ENCODE measurements at regions not wholly inside any gene's neighbourhood (a gene's known extent, or its start where the extent isn't known, plus 50 kb on each side); places are given as distances from the start of the nearest gene placed in this dataset.
A peak's percentile ranks its signal among the peaks of the same experiment; 100 is the strongest.
"Not testable (repeated sequence)": the region's sequence is repeated elsewhere in the genome, so short reads cannot be mapped to it uniquely, and the experiment has no call there.

DNA sequence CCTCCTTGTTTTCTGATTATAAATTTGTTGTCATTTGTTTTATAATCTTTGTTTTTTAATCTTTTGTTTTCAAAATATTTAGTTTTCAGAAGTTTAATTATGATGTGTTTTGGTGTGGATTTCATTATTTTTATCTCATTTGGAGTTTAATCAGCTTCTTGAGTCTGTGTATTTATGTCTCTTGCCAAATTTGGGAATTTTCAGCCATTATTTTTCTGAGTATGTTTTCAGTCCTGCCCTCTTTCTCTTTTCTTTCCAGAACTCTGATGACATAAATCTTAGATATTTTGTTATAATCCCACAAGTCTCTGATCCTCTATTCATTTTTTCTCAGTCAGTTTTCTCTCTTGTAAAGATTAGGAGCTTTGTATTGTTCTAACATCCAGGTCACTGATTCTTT, 89.8 kb downstream of the RHOU start:
- DNase-seq = no peak

DNA sequence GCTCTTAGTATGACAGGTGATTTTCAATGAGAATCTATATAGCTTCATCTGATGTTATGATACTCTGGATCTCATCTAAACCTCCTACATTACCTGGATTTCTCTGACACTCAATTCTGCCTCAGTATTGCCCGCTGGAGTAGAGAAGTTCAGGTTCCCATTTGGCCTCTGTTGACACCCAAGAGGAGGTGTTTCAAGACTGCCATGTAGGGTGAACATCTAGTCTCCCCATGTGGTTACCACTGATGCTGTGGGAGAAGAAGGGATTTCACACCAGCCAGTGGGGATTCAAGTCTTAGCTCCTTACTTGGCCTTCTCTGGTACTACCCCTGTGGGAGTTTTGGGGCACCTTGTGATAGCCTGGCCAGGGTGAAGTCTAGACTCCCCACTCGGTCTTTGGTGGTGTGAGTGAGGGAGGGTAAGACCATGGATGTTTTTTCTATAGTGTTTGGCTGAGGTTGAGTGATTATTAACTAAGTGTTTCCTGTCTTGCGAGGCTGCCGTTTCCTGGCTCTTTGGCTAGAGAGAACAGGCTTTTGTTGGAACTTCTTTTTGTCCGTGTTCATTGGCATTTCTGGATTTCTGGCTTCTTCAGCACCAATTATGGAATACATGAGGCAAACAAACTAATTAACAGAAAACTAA, 90.7 kb downstream of the RHOU start:
- DNase-seq = no peak

DNA sequence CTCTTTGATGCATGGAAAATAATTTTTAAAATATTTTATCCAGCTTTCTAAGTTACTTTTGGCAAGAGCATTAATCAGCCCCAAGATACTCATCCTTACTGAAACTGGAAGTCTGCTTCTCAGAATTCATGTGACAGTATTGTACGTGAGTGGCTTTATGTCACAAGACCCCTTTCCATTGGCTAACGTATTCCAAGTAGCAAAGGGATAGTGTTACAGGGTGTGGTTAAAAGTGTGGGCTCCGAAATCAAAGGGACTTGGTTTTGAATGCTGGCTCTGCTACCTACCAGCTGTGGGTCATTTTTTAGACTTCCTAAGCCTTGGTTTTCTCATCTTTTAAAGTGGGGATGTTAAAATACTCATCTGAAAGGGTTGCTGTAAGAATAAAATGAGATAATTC, 91.7 kb downstream of the RHOU start:
- no peak for DNase-seq

DNA sequence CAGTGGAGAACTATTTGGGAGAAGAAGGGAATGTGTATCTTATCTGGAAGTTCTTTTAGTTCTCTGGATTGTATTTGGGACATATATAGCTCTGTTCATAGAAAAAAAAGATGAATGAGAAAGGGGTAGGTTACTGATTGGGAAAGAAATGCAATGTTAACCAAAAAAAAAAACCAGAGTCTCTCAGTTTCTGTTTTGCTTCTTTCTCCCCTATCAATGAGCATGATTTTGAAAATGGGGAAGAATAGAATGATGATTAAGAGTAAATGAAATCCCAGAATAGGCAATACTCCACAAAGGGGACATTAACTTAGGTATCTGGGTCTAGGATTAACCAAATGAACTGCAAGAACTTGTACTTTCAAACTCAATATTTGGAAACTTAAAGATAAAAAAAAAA, 92.9 kb downstream of the RHOU start:
- no peak for DNase-seq

DNA sequence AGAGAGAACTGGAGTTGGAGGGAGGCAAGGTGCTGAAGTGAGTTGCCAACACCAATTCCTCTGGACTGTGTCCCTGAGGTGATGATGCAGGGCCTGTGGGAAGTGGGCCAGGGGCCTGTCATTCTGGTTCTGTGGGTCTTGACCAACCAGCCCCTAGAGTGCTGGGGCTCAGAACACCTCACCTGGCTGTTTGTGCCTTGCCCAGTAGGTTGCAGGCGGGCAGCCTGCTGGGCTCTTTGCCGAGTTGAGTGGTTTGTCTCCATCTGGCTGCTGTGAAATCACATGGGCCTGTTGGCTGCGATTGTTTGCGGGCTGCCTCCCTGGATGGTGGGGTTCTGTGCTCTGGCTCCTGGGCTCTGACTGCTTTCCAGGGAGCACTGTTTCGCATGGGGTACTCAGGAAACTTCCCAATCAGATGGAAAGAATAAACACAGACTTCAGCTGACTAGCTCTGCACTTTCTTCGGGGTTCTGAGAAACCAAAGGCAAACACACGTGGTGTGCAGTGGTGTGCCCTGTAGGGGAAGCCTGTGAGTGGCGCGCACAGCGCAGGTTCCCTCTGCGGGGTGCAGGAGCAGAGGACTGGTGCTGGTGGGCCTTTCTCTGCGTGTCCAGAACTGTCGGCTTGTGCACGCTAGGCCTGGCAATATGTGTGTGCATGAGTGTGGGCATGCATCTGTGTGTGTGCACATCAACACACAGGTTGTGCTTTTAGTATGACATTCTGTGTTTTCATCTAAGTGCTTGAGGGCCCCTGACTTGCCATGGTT, 95.1 kb downstream of the RHOU start:
- DNase-seq = no peak

DNA sequence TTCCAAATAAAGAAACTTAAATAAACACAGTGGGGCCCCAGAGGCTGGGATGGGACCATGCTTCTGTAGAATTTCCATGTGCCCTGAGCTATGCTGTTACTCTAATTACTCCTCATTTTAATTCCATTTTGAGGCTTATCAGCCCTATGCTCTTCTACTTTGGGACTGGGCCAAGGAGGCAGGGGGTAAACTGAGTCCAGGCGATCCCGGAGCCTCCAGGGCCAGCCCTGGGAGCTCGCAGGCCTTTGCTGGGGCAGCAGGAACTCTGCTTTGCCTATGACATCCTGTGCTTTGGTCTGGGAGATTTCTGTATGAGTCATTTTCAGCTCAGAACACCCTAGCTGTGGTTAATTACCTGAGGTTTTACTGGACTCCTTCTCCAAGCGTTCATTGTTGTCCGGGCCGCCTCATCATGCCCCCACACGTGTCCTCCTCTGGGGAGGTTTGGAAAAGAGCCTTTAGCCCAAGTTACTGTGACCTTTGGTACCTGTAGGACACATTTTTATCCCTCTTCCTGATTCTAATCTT, 95.7 kb downstream of the RHOU start:
- DNase-seq = peak; percentile 28

DNA sequence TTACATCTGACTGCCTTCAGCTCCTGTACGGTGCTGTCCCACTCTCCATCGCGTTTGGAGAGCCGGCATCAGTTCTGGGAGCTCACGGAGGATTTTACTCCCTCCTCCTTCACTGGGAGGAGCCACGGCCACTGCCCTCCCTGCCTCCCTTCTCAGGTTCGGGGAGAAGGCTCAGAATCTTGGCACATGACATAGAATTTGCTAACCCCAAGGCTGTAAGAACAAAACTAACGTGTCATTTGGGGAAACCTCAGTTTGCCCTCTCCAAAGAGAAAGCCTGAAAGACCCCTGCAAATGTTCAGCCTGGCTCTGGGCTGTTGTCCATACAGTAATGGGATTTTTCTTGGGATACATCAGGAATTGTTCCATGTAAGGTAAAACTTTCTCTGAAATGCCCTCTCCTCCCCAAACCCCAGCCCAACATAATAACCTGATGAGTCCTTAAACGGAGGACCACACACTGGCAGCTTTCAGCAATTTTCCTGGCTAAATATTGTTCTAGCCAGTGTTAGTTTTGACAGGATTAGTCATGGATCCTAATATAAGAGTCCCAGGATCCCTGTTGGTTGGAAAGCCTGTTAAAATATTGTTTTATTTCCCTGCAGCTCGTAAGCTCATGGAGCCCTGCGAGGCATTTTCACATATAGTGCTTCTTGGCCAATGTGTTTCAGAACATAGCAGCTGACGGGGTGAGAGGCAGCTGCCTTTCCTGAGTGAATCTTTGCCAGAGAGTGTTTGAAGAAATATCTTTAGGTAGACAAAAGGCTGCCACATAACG, 98.8 kb downstream of the RHOU start:
- DNase-seq = no peak

DNA sequence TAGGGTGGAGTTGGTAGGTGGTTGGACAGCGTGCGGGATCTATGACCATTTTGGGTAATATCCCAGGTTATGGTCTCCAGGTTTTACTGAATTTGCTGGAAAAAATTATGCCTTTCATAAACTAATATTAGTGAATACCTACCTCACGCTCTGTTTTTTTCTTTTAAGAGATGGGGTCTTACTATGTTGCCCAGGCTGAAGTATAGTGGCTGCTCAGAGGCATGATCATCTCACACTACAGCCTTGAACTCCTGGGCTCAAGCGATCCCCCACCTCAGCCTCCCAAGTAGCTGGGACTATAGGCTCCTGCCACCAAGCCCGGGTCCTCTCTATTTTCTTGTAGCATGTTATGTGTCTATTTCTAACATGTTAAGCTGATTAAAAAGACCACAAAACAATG, 100.2 kb downstream of the RHOU start:
- no peak for DNase-seq

DNA sequence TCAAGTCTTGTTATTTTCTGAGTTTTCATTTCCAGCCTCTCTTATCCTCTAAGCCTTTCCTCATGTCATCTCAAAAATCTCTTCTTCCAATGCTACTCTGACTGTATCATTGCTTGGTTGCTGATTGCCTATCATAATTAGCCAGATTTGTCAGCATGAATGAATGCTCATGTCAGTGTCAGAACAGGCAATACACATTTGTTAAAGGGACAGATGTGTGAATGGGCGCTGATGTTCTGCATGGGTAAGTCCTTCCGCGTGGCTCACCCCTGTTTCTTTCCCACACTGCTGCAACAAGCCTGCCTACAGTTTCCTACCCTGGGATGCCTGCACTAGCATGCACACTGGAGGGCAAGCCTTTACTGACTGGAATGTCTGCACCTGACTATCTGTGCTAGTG, 100.6 kb downstream of the RHOU start:
- no peak for DNase-seq

DNA sequence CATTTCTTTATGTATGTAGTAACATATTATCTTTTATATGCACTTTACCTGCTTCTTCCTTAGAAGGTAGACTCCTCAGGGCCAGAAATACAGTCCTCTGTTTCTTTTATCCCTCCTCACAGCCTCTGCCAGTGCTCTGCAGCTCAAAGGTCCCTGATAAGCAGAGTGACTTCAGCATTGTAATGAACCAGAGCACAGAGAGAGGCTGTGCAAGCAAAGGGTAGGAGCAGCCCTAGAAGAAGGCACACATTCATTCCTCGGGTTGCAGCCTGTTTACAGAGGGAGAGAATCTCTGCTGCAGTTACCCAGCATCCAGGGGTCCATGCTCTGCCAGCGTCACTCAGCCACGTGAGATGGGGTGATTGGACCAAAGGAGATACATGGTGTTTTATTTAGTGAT, 101.1 kb downstream of the RHOU start:
- DNase-seq = no peak

DNA sequence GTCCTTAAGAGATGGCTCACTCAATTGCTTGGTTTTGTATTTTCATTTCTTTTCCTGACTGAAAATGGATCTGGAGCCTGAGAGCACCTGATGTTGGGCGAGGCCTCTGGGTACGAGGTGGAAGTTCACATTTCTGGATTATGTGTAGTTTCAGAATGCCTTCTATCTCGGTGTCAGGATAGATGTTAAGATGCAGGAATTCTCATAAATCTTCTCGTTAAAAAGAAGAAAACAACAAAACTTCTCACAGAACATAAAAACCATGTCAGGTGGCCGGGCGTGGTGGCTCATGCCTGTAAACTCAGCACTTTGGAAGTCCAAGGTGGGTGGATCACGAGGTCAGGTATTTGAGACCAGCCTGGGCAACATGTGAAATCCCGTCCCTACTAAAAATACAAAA, 101.8 kb downstream of the RHOU start:
- DNase-seq = no peak

DNA sequence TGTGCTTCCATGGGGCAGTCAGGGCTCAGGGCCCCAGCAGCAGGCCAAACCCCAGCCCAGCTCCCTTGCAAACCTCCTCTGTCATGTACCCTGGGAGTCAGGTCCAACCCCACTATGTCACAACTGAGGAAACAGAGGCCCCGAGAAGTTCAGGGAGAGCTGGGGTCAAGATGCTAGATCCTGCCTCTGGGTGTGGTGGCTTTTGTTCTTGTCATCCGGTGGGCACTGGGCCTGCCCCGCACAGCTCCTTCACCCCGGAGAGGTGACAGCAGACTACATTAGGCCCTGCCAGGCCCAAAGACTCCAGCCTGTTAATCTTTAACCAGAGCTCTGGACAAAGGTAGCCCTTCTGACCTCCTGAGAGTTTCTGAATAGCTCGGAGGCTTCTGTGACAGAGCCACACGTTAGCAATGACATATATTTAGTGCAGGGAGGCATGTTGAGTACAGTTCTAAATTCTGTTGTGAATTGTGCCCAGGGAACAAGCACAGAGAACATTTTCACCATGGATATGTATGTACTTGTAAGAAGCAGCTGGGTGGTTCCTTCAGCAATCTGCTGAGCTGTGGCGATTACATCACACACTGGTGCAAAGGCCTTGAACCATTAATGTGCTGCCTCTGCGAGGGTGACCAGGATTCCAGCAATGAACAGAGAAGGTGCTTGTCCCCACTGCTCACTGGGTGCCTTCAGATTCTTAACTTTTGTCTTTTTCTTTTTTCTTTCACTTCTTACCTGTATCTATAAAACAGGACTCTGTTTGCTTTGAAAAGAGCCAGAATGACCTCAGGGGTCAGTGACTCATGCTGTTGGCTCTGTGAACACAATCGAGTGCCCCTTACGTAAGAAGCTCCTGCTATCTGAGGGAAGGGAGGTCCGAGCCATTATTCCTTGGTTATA, 102.8 kb downstream of the RHOU start:
- DNase-seq = no peak

DNA sequence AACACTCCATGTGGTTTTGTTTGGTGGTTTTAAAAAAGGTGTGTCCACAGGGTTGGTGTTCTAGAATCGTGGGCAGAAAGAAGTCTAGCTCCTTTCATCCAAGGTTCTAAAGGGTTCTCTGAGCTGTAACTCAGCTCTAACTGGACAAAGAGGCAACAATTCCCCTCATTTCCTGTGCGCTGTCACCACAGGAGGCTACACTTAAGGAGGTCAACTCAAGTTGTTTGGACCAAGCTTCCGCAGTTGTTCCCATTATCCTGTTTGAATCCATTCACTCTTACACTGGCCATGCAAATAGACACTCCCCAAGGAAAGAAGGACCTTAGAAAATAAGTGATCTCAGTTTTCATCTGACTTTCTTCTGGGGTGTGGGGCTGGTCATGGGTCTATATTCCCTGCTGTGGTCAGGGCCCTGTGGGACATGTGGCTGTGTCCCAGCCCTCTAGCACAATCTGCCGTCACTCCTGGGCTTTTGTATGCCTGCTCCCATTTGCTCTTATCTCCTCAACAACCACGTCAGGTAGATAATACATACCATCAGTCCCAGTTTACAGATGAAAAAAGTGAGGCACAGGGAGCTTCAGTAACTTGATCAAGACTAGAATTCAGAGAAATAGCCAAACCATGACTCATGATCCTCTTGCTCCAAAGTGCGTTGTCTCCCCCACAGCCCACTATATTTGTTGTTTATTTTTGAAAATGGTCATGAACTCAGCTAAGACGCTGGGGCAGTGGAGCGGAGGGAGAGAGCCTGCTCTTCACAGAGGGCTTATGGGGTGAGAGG, 103.6 kb downstream of the RHOU start:
- DNase-seq = no peak

DNA sequence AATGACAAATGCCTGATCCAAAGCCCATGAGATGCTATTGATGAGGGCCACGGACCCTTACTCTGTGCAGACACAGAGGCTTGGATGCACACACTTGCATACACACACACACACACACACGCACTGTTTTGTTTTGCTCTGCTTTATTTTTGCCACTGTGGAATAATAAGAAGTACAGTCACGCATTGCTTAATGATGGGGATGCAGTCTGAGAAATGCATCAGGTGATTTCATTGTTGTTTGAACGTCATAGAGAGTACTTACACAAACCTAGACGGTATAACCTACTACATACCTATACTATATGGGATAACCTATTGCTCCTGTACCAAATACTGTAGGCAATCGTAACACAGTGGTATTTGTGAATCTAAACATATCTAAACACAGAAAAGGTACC, 104.4 kb downstream of the RHOU start:
- DNase-seq = no peak

DNA sequence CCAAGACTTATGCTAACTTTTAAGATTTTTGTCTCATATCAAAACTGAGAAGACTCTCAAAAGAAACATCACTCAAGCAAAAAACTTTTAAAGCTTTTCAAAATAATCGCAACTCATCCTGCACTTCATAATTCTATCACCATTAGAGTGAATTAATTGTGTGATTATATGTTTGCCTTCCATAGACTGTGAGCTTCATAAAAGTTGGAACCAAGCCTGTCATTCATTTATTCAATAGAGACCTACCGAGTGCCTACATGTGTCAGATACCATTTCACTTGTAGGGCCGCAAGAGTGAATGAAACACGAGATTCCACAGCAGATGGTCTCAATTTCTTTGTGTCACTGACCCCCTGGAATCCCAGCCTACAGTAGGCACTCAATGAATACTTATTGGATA, 106.4 kb downstream of the RHOU start:
- no peak for DNase-seq

DNA sequence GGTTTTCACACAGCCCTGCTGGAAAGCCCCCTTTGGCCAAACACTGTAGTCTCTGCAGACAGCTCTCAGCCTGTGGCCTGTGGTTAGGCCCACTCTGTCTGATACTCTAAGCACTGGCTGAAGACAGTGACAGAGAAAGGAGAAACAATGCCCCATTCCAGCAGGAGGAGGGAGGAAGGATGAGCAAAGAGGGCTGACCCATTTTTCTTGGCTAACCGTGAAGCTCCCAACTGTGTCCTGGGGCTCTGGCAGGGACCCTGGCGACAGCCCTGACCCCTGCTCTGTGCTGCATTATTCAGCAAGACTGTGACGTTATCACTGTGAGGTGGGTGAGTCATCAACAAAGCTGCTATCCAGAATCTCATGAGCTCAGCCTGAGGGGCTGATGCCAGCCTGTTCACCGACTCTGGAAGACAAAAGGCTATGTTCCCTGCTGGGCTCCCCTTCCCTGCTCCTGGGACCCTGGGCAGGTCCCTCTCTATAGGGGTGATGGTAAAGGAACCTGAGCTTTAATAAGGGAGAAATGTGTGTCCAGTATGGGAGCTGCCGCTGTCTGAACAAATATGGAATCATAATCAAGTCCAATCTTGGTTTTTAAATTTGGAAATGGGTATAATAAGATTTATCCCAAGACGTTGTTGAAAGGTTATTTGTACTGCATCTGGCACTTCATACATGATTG, 107.0 kb downstream of the RHOU start:
- DNase-seq = no peak

DNA sequence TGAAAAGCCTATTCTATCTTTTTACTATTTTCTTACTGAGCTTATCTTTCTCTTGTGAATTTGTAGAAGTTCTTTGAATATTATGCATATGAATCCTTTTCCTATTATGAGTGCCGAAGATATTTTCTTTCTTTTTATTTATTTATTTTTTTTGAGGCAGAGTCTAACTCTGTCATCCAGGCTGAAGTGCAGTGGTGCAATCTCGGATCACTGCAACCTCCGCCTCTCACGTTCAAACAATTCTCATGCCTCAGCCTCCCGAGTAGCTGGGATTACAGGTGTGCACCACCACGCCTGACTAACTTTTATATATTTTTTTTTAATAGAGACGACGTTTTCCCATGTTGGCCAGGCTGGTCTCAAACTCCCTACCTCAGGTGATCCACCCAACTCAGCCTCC, 109.8 kb downstream of the RHOU start:
- no peak for DNase-seq

DNA sequence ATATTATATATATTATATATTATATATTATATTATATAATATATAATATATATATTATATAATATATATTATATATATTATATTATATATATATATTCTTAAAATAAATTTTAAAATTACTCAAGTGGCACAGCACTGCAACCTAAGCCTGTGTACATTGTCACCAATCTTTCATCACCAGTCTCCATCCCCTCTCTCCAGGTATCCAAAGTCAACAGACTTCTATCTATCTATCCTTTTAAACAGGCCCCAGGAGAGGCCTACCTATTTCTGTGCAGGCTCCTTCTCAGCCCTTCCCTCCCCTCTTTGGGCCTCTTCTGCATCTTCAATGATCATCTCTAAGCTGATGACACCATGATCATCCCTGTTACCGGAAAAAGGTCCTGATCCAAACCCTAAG, 111.7 kb downstream of the RHOU start:
- no peak for DNase-seq

DNA sequence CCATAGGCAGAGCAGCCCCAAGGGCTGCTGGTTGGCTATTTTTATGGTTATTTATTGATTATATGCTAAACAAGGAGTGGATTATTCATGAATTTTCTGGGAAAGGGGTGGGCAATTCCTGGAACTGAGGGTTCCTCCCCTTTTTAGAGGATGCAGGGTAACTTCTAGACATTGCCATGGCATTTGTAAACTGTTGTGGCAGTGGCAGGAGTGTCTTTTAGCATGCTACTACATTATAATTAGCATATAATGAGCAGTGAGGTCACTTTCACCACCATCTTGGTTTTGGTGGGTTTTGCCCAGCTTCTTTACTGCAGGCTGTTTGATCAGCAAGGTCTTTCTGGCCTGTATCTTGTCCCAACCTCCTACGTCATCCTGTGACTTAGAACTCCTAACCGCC, 112.2 kb downstream of the RHOU start:
- not testable (repeated sequence) for DNase-seq

DNA sequence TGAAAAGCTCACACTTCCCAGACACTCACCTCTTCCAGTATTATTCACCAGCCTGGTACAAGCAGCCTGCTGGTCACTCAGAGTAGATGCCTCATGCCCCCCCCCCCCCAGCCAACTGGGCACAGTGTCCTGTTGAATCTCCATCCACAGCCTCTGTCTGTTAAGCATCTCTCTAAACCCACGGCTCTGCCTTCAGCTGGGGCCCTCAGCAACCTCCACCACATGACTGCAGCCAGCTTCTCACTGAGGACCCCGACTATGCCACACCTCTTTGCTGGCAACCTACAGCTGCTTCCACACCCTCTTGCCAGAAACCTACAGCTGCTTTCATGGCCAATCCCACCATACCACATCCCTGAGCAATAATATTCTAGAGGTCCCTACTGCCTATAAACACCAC, 113.1 kb downstream of the RHOU start:
- no peak for DNase-seq

DNA sequence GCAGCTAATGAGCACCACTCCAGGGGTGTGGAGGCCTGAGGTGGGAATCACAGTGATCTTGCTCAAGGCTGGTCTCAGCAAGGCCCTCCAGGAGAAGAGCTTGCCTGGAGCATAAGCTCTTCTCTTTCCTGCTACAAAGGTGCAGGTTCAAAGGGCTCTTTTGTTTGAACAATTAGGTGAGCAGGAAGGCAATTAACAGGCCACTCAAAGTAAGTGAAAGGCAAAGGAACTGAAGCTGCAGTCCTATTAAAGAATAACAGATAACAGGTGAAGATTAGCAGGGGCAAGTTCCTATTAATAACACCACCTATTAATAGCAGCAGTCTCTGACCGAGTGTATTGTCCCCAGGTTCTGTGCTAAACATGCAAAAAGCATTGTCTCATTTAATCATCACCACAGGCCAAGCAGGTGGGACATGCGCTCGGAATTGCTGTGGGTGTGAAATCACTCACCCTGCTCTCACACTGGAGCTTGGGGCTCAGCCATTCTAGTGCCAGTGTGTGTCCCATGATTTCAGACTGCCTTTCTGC, 113.8 kb downstream of the RHOU start:
- no peak for DNase-seq
